Upper lobe of right lung (tissue), 1 donor: ENCODE measurements at regions not wholly inside any gene's neighbourhood (a gene's known extent, or its start where the extent isn't known, plus 50 kb on each side); places are given as distances from the start of the nearest gene placed in this dataset.

Source experiments
- ATAC-seq: fragments of 200-7000 bp; cut with Tn5 transposase; one replicate; pipeline ENCODE4 v1.9.1; 2020; ENCODE audit warnings: mild to moderate bottlenecking, moderate library complexity
- DNase-seq: peaks from one replicate; pipeline ENCODE4 v3.0.0-alpha.2; 2020
- H3K27ac ChIP-seq: fragments of 200-600 bp; one replicate; pipeline ENCODE4 v1.8.0; 2022
- H3K27me3 ChIP-seq: fragments of 200-600 bp; one replicate; pipeline ENCODE4 v1.8.0; 2022; ENCODE audit warnings: mild to moderate bottlenecking
- H3K36me3 ChIP-seq: fragments of 200-600 bp; one replicate; pipeline ENCODE4 v1.8.0; 2022
- H3K4me1 ChIP-seq: fragments of 200-600 bp; one replicate; pipeline ENCODE4 v1.8.0; 2022
- H3K4me3 ChIP-seq: fragments of 200-600 bp; one replicate; pipeline ENCODE4 v1.8.0; 2022; ENCODE audit warnings: mild to moderate bottlenecking
- H3K9me3 ChIP-seq: fragments of 200-600 bp; one replicate; pipeline ENCODE4 v1.8.0; 2022
- intact Hi-C: fragments of 100-400 bp; cut with DNase I; formaldehyde crosslinking; loops from one replicate; pipeline ENCODE4 v1.11.0; 2022
- TF ChIP-seq, protein P1 (sequence below): fragments of 200-600 bp; IDR thresholded peaks from one replicate; pipeline ENCODE4 v1.8.0; 2022; ENCODE audit warnings: antibody characterized with exemption
- donor health status: DM: no; HTN: yes; CAD: no; lungs with severe emphysema.

DNA sequence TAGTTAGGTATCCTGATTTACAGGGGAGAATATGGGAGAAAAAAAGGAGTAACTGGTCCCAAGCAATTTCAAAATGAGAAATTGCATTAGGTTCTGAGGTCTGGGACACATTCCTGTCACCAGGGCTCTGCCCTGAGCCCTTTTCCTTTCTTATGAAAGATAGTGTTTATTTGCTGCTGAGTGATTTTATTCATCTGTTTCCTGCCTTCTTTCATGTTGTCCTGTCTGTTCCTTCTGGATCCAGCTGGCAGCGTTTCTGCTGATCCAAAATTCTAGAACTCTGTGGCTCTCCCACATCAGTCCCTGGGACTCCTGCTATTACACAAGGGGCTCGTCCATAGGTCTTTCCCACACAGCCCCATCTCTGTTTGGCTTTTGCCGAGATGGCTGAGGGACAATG, 519.1 kb upstream of the SALL3 start:
- DNase-seq: no peak
- no peaks in the 10 kb centered on the region for H3K27me3 ChIP-seq
- no peaks in the 10 kb centered on the region for H3K36me3 ChIP-seq
- TF ChIP-seq, protein P1, sequence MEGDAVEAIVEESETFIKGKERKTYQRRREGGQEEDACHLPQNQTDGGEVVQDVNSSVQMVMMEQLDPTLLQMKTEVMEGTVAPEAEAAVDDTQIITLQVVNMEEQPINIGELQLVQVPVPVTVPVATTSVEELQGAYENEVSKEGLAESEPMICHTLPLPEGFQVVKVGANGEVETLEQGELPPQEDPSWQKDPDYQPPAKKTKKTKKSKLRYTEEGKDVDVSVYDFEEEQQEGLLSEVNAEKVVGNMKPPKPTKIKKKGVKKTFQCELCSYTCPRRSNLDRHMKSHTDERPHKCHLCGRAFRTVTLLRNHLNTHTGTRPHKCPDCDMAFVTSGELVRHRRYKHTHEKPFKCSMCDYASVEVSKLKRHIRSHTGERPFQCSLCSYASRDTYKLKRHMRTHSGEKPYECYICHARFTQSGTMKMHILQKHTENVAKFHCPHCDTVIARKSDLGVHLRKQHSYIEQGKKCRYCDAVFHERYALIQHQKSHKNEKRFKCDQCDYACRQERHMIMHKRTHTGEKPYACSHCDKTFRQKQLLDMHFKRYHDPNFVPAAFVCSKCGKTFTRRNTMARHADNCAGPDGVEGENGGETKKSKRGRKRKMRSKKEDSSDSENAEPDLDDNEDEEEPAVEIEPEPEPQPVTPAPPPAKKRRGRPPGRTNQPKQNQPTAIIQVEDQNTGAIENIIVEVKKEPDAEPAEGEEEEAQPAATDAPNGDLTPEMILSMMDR: peak; percentile 27
- no peak overlapping the region for H3K27ac ChIP-seq
- H3K4me3 ChIP-seq: no peak overlapping the region
- intact Hi-C loops: no loop called here
- ATAC-seq: peak; percentile 29
- no peaks in the 10 kb centered on the region for H3K4me1 ChIP-seq
- H3K9me3 ChIP-seq: peaks cover 12% of the 10 kb centered on the region

DNA sequence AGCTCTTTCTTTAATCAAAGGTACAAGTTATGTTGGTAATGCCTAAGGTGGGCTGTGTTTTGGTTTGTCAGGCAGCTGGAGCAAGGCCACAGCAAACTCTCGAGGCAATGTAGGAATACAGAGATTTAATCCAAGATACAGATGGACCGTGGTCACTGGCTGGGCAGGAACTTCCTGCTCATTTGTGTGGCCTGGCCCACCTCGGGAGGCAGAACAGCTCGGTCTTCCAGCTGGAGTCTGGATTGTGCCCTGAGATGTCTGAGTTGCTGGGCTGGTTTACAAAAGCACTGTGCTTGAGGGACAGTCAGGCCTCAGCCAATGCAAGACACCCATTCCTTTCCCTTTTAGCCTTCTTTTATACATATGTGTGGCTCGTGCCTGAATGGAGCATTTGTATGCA, 506.1 kb upstream of the SALL3 start:
- no peak for ATAC-seq
- intact Hi-C loops: no loop called here
- no peak for DNase-seq
- no peaks in the 10 kb centered on the region for H3K27me3 ChIP-seq
- no peaks in the 10 kb centered on the region for H3K4me1 ChIP-seq
- H3K27ac ChIP-seq: no peak overlapping the region
- no peaks in the 10 kb centered on the region for H3K9me3 ChIP-seq
- H3K36me3 ChIP-seq: no peaks in the 10 kb centered on the region
- H3K4me3 ChIP-seq: no peak overlapping the region
- TF ChIP-seq, protein P1: no peak

DNA sequence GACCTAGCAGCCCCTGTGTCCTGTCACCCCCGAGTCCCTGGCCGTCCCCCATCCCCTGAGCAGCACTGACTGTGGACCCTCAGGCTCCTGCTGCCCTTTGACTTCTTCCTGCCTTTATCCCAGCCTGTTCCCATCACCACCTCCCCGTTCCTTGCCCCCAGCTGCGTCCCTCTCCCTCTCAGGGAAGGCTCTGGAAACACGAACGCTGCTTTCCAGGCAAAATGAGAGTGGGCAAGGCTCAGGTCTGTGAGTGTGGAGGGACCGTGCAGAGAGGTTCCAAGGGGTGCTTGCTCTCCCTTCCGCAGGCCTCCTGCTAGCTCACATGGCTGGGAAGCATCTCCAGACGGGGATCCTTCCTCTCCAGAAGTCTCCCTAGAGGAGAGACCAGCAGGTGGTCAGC, 501.8 kb upstream of the SALL3 start:
- Histone ChIP-seq H3K27ac (no peak overlapping the region), H3K4me1 (no peaks in the 10 kb centered on the region), H3K27me3 (no peaks in the 10 kb centered on the region), H3K9me3 (no peaks in the 10 kb centered on the region), H3K4me3 (no peak overlapping the region), H3K36me3 (no peaks in the 10 kb centered on the region)
- TF ChIP-seq, protein P1: no peak
- intact Hi-C loops: no loop called here
- DNase-seq (no peak), ATAC-seq (no peak)

DNA sequence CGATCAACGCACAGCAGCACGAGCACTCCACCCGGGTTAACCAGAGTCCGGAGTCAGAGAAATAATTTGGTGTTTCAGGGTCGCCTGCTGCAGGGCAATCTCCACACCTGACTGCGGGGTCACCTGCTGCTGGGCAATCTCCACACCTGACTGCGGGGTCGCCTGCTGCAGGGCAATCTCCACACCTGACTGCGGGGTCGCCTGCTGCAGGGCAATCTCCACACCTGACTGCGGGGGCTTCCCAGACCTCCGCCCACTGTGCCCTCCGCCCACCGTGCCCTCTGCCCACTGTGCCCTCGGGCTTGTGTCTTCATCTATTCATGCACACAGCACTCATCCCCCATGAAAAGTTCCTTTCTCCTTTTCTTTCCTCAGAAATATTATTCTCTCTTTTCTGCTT, 500.2 kb upstream of the SALL3 start:
- intact Hi-C loops: no loop called here

DNA sequence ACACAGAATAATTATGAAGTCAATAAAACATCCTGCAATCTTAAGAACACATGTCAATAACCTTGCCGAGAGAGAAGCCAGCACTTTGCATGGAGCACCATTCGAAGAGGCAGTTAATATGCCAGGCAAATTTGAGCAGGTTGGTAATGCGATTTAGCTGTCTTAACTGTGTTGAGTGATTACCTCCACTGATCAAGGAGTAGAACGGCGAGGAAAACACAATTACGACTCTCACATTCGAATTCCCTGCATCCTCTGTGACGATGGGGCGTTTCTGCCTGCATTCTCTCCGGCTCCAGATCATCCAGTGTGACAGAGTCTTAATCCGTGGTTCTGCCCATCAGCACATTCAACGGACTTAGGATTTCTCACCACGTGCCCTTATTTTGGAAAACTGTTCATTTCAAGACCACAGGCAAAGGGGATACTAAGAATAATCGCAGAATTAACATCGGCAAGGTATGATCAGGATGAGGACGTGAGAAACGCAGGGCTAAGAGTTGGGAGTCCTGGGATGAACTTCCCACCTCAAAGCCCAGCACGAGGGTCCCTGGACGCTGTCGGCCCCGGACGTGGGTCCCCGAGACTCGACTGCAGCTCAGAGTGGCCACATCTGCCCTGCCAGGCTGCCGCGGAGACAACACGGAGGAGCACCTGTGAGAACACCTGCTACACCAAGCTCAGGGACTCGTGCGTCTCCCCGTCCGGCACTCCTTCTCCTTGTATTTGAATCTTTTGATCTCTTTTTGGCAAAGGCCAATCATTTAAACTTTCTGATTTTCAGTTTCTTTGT, 499.2 kb upstream of the SALL3 start:
- DNase-seq (no peak), ATAC-seq (no peak)
- TF ChIP-seq, protein P1: no peak
- Histone ChIP-seq H3K4me1 (no peaks in the 10 kb centered on the region), H3K4me3 (no peak overlapping the region), H3K27ac (no peak overlapping the region), H3K36me3 (no peaks in the 10 kb centered on the region), H3K9me3 (no peaks in the 10 kb centered on the region), H3K27me3 (no peaks in the 10 kb centered on the region)
- intact Hi-C loops: no loop called here

More for the DNA sequence above, 500.2 kb upstream of the SALL3 start:
- DNase-seq (no peak), ATAC-seq (no peak)
- Histone ChIP-seq H3K36me3 (no peaks in the 10 kb centered on the region), H3K4me3 (no peak overlapping the region), H3K27me3 (no peaks in the 10 kb centered on the region), H3K27ac (no peak overlapping the region), H3K4me1 (no peaks in the 10 kb centered on the region), H3K9me3 (no peaks in the 10 kb centered on the region)
- TF ChIP-seq, protein P1: no peak

DNA sequence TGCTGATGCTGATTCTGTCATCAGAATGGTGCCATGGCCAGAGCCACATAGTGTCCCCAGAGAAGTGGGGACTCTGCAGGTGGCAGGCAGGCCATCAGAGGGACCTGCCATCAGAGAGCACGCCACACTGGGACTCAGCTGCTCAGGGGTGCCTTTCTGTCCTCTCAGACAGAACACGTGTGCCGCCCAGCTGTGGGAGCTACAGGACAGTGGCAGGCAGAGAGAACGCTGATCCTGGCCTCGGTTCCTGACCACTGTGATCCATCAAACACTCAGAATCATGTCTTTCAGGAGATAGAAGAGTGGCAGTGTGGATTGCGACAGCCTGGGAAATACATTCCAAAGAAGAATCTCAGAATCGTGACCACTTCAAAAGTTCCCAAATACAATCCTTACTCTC, 497.2 kb upstream of the SALL3 start:
- Histone ChIP-seq H3K36me3 (no peaks in the 10 kb centered on the region), H3K4me3 (no peak overlapping the region), H3K27ac (no peak overlapping the region), H3K27me3 (no peaks in the 10 kb centered on the region), H3K4me1 (no peaks in the 10 kb centered on the region), H3K9me3 (no peaks in the 10 kb centered on the region)
- intact Hi-C loops: no loop called here
- DNase-seq (no peak), ATAC-seq (no peak)
- TF ChIP-seq, protein P1: no peak
